NT2/D1 (cell line): ENCODE measurements at regions not wholly inside any gene's neighbourhood (a gene's known extent, or its start where the extent isn't known, plus 50 kb on each side); places are given as distances from the start of the nearest gene placed in this dataset.

Experiments
- SUZ12 ChIP-seq: IDR thresholded peaks from 2 replicates; pipeline ENCODE4 v1.6.1; 2011; ENCODE audit not compliant: insufficient read length, insufficient read depth; ENCODE audit errors: extremely low read depth
- YY1 ChIP-seq: IDR thresholded peaks from 2 replicates; pipeline ENCODE4 v1.6.1; 2011; ENCODE audit not compliant: insufficient read length, insufficient read depth

GRCh38 chr2:235216901-235217300 lies 265.1 kb downstream of the SH3BP4 start:
- TF ChIP-seq SUZ12: no peak
- TF ChIP-seq YY1: no peak
